ENCODE measurements at regions not wholly inside any gene's neighbourhood (a gene's known extent, or its start where the extent isn't known, plus 50 kb on each side); places are given as distances from the start of the nearest gene placed in this dataset.

DNA sequence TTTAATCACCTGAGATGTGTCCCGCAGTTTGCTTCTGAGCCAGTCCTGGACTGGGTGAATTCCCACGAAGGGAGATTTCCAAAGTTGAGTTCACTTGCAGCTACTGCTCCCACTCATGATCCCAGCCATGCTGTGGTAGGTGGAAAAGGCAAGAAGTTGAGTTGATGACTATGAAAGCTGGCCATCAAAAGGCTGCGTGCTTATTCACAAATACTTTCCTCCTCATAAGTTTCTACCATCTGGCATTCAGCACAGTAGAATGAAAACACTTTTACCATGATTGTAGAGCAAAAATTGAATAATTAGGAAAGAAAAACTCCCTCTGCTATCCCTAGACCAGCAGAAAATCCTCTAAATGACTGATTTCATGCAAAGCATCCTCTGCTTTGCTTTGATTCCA lies 281.8 kb downstream of the INHBA start:
- TF ChIP-seq POLR2AphosphoS5 (IDR thresholded peaks at IDR 0.05): no peak
- no peak for TF ChIP-seq EP300 (conservative IDR thresholded peaks at IDR 0.05; ENCODE audit: poor library complexity, severe bottlenecking)
- TF ChIP-seq, protein P1, sequence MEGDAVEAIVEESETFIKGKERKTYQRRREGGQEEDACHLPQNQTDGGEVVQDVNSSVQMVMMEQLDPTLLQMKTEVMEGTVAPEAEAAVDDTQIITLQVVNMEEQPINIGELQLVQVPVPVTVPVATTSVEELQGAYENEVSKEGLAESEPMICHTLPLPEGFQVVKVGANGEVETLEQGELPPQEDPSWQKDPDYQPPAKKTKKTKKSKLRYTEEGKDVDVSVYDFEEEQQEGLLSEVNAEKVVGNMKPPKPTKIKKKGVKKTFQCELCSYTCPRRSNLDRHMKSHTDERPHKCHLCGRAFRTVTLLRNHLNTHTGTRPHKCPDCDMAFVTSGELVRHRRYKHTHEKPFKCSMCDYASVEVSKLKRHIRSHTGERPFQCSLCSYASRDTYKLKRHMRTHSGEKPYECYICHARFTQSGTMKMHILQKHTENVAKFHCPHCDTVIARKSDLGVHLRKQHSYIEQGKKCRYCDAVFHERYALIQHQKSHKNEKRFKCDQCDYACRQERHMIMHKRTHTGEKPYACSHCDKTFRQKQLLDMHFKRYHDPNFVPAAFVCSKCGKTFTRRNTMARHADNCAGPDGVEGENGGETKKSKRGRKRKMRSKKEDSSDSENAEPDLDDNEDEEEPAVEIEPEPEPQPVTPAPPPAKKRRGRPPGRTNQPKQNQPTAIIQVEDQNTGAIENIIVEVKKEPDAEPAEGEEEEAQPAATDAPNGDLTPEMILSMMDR (IDR thresholded peaks at IDR 0.05; ENCODE audit: poor library complexity, severe bottlenecking): no peak
- TF ChIP-seq TAF1 (IDR thresholded peaks at IDR 0.05; ENCODE audit: low read depth): no peak
- TF ChIP-seq RAD21 (conservative IDR thresholded peaks at IDR 0.05): no peak
- TF ChIP-seq EZH2 (IDR thresholded peaks at IDR 0.05; ENCODE audit: borderline replicate concordance, insufficient read depth, low read length, poor library complexity, severe bottlenecking): no peak

All from neural cell (in vitro differentiated cells).